ENCODE measurements at regions not wholly inside any gene's neighbourhood (a gene's known extent, or its start where the extent isn't known, plus 50 kb on each side); places are given as distances from the start of the nearest gene placed in this dataset.

DNA sequence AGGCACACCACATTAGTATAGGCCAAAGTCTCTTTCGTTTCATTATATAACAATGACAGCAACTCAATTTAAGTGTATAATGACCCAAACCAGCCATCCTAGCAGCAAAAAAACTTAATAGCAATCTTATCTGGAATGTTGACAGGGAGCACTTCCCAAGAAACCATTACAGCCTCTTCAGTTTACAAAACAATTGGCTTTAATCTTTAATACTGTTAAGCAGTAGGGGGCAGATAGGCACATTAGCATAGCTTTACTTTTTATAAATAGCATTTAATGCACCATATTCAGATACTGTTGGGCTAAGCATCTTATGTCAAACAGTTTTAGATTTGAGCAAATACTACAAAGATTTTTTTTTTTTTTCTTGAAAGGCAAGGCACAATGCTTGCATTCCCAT is 193.3 kb upstream of the MAP3K7 start:
- no peak for TF ChIP-seq PHF8 (IDR thresholded peaks at IDR 0.05; ENCODE audit: borderline replicate concordance, low read depth)
- TF ChIP-seq, protein P1, sequence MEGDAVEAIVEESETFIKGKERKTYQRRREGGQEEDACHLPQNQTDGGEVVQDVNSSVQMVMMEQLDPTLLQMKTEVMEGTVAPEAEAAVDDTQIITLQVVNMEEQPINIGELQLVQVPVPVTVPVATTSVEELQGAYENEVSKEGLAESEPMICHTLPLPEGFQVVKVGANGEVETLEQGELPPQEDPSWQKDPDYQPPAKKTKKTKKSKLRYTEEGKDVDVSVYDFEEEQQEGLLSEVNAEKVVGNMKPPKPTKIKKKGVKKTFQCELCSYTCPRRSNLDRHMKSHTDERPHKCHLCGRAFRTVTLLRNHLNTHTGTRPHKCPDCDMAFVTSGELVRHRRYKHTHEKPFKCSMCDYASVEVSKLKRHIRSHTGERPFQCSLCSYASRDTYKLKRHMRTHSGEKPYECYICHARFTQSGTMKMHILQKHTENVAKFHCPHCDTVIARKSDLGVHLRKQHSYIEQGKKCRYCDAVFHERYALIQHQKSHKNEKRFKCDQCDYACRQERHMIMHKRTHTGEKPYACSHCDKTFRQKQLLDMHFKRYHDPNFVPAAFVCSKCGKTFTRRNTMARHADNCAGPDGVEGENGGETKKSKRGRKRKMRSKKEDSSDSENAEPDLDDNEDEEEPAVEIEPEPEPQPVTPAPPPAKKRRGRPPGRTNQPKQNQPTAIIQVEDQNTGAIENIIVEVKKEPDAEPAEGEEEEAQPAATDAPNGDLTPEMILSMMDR (IDR thresholded peaks at IDR 0.05): no peak
- TF ChIP-seq CHD2 (IDR thresholded peaks at IDR 0.05; ENCODE audit: low read length, partially characterized antibody): no peak
- no peak for TF ChIP-seq EP300 (IDR thresholded peaks at IDR 0.05)
- no peak for TF ChIP-seq POLR2A (IDR thresholded peaks at IDR 0.05; ENCODE audit: low read length)
- TF ChIP-seq, protein P2, sequence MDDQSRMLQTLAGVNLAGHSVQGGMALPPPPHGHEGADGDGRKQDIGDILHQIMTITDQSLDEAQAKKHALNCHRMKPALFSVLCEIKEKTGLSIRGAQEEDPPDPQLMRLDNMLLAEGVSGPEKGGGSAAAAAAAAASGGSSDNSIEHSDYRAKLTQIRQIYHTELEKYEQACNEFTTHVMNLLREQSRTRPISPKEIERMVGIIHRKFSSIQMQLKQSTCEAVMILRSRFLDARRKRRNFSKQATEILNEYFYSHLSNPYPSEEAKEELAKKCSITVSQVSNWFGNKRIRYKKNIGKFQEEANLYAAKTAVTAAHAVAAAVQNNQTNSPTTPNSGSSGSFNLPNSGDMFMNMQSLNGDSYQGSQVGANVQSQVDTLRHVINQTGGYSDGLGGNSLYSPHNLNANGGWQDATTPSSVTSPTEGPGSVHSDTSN (IDR thresholded peaks at IDR 0.05): no peak
- TF ChIP-seq EHMT2 (IDR thresholded peaks at IDR 0.05; ENCODE audit: low read depth): no peak
- TF ChIP-seq, protein P3, sequence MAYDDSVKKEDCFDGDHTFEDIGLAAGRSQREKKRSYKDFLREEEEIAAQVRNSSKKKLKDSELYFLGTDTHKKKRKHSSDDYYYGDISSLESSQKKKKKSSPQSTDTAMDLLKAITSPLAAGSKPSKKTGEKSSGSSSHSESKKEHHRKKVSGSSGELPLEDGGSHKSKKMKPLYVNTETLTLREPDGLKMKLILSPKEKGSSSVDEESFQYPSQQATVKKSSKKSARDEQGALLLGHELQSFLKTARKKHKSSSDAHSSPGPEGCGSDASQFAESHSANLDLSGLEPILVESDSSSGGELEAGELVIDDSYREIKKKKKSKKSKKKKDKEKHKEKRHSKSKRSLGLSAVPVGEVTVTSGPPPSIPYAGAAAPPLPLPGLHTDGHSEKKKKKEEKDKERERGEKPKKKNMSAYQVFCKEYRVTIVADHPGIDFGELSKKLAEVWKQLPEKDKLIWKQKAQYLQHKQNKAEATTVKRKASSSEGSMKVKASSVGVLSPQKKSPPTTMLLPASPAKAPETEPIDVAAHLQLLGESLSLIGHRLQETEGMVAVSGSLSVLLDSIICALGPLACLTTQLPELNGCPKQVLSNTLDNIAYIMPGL (CRISPR knock-in tag; IDR thresholded peaks at IDR 0.05; ENCODE audit: borderline replicate concordance): no peak
- TF ChIP-seq, protein P4, sequence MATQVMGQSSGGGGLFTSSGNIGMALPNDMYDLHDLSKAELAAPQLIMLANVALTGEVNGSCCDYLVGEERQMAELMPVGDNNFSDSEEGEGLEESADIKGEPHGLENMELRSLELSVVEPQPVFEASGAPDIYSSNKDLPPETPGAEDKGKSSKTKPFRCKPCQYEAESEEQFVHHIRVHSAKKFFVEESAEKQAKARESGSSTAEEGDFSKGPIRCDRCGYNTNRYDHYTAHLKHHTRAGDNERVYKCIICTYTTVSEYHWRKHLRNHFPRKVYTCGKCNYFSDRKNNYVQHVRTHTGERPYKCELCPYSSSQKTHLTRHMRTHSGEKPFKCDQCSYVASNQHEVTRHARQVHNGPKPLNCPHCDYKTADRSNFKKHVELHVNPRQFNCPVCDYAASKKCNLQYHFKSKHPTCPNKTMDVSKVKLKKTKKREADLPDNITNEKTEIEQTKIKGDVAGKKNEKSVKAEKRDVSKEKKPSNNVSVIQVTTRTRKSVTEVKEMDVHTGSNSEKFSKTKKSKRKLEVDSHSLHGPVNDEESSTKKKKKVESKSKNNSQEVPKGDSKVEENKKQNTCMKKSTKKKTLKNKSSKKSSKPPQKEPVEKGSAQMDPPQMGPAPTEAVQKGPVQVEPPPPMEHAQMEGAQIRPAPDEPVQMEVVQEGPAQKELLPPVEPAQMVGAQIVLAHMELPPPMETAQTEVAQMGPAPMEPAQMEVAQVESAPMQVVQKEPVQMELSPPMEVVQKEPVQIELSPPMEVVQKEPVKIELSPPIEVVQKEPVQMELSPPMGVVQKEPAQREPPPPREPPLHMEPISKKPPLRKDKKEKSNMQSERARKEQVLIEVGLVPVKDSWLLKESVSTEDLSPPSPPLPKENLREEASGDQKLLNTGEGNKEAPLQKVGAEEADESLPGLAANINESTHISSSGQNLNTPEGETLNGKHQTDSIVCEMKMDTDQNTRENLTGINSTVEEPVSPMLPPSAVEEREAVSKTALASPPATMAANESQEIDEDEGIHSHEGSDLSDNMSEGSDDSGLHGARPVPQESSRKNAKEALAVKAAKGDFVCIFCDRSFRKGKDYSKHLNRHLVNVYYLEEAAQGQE (IDR thresholded peaks at IDR 0.05): no peak
- no peak for TF ChIP-seq JUN (IDR thresholded peaks at IDR 0.05)
- no peak for TF ChIP-seq POLR2AphosphoS2 (conservative IDR thresholded peaks at IDR 0.05; ENCODE audit: low read length)
- no peak for TF ChIP-seq ZNF302 (CRISPR knock-in tag; IDR thresholded peaks at IDR 0.05)
- TF ChIP-seq NR3C1 (IDR thresholded peaks at IDR 0.05): no peak
